Neural cell (in vitro differentiated cells): ENCODE measurements at regions not wholly inside any gene's neighbourhood (a gene's known extent, or its start where the extent isn't known, plus 50 kb on each side); places are given as distances from the start of the nearest gene placed in this dataset.

ENCODE experiments used
- H2AFZ ChIP-seq: fragments of 200-600, 300-800 bp; sonication (generic), shearing (Covaris generic); 2 replicates; pipeline ENCODE4 v1.6.0; 2014; ENCODE audit warnings: low read depth, mild to moderate bottlenecking, antibody characterized with exemption, low read length, moderate library complexity
- H3F3A ChIP-seq: fragments of 200-600 bp; shearing (Covaris generic); 2 replicates; pipeline ENCODE4 v1.6.1; 2016; ENCODE audit warnings: mild to moderate bottlenecking, moderate library complexity, mixed read lengths, antibody characterized with exemption, low read length; ENCODE audit not compliant: insufficient read depth, poor library complexity, severe bottlenecking
- H3K27ac ChIP-seq: fragments of 200-600, 300-800 bp; sonication (generic), shearing (Covaris generic); 2 replicates; pipeline ENCODE4 v1.5.1; 2014; ENCODE audit warnings: mild to moderate bottlenecking, low read length, moderate library complexity
- H3K27me3 ChIP-seq: fragments of 300-800, 200-600 bp; sonication (generic), shearing (Covaris generic); 2 replicates; pipeline ENCODE4 v1.6.0; 2014; ENCODE audit warnings: mild to moderate bottlenecking, low read depth, low read length, moderate library complexity; ENCODE audit not compliant: insufficient read depth
- H3K36me3 ChIP-seq: fragments of 300-800, 200-600 bp; sonication (generic), shearing (Covaris generic); 2 replicates; pipeline ENCODE4 v1.5.1; 2014; ENCODE audit warnings: mild to moderate bottlenecking, antibody characterized with exemption, low read length, moderate library complexity; ENCODE audit not compliant: insufficient read depth
- H3K4me2 ChIP-seq: fragments of 300-800, 200-600 bp; sonication (generic), shearing (Covaris generic); 2 replicates; pipeline ENCODE4 v1.6.0; 2014; ENCODE audit warnings: mild to moderate bottlenecking, low read length
- H3K4me3 ChIP-seq: fragments of 300-800, 200-600 bp; sonication (generic), shearing (Covaris generic); 2 replicates; pipeline ENCODE4 v1.5.1; 2014; ENCODE audit warnings: mild to moderate bottlenecking, low read length, moderate library complexity
- H3K79me2 ChIP-seq: fragments of 200-600 bp; shearing (Covaris generic); replicated peaks from 2 replicates; pipeline ENCODE4 v1.6.0; 2014; ENCODE audit warnings: mild to moderate bottlenecking, low read length, moderate library complexity; ENCODE audit not compliant: insufficient read depth
- H3K9ac ChIP-seq: fragments of 300-800, 200-600 bp; sonication (generic), shearing (Covaris generic); 2 replicates; pipeline ENCODE4 v1.6.1; 2016; ENCODE audit warnings: mild to moderate bottlenecking, low read length, mixed read lengths
- H3K9me2 ChIP-seq: fragments of 200-600 bp; shearing (Covaris generic); 2 replicates; pipeline ENCODE4 v1.6.1; 2016; ENCODE audit warnings: mild to moderate bottlenecking, low read length, mixed read lengths; ENCODE audit not compliant: insufficient read depth
- H3K9me3 ChIP-seq: fragments of 200-600, 300-800 bp; sonication (generic), shearing (Covaris generic); 2 replicates; pipeline ENCODE4 v1.6.1; 2016; ENCODE audit warnings: mild to moderate bottlenecking, mixed run types, low read length, moderate library complexity, mixed read lengths
- H4K20me1 ChIP-seq: fragments of 200-600 bp; shearing (Covaris generic); 2 replicates; pipeline ENCODE4 v1.6.1; 2016; ENCODE audit warnings: mild to moderate bottlenecking, mixed run types; ENCODE audit not compliant: insufficient read depth
- EP300 ChIP-seq: fragments of 450-650 bp; conservative IDR thresholded peaks from 2 replicates; pipeline ENCODE4 v1.6.1; 2014; ENCODE audit warnings: antibody characterized with exemption, mild to moderate bottlenecking, moderate library complexity; ENCODE audit not compliant: poor library complexity, severe bottlenecking
- EZH2 ChIP-seq: fragments of 200-600, 300-800 bp; shearing (Covaris generic), sonication (generic); IDR thresholded peaks from 2 replicates; pipeline ENCODE4 v1.6.1; 2014; ENCODE audit warnings: antibody characterized with exemption, low read length, borderline replicate concordance, mild to moderate bottlenecking; ENCODE audit not compliant: insufficient read depth, poor library complexity, severe bottlenecking
- MXI1 ChIP-seq: fragments of 450-650 bp; conservative IDR thresholded peaks from 2 replicates; pipeline ENCODE4 v1.6.1; 2014; ENCODE audit warnings: antibody characterized with exemption, mild to moderate bottlenecking; ENCODE audit not compliant: poor library complexity, severe bottlenecking
- POLR2AphosphoS5 ChIP-seq: IDR thresholded peaks from 2 replicates; pipeline ENCODE4 v1.6.1; 2012
- RAD21 ChIP-seq: fragments of 450-650 bp; conservative IDR thresholded peaks from 2 replicates; pipeline ENCODE4 v1.6.1; 2014; ENCODE audit warnings: antibody characterized with exemption, mild to moderate bottlenecking, moderate library complexity
- SMC3 ChIP-seq: fragments of 450-650 bp; conservative IDR thresholded peaks from 2 replicates; pipeline ENCODE4 v1.6.1; 2014; ENCODE audit warnings: antibody characterized with exemption, mild to moderate bottlenecking, moderate library complexity; ENCODE audit not compliant: poor library complexity
- TAF1 ChIP-seq: IDR thresholded peaks from 2 replicates; pipeline ENCODE4 v1.6.1; 2012; ENCODE audit warnings: low read depth
- TF ChIP-seq, protein P1 (sequence below): fragments of 450-650 bp; IDR thresholded peaks from 2 replicates; pipeline ENCODE4 v1.5.1; 2014; ENCODE audit warnings: antibody characterized with exemption, mild to moderate bottlenecking, moderate library complexity; ENCODE audit not compliant: poor library complexity, severe bottlenecking
- TF ChIP-seq, protein P2 (sequence below): IDR thresholded peaks from 2 replicates; pipeline ENCODE4 v1.6.1; 2012; ENCODE audit warnings: borderline replicate concordance

DNA sequence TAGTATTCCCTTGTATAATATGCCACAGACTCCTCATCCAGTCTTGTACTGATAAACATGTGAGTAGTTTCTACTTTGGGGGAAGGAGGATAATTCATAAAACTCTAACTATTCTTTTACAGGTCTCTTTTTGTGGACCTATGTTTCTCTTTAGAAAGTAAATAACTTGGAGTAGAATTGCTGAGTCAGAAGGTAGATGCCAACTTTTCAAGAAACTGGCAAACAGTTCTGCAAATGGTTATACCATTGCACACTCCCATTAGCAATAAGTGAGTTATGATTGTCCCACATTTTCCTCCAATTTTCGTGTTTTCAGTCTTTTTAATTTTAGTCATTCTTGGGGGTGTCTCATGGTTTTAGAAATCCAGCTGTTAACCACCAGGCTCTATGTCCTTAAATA, 477.2 kb upstream of the LRRTM4 start:
- H3K9me2 ChIP-seq = no peaks in the 10 kb centered on the region
- no peak overlapping the region for H3K9ac ChIP-seq
- no peaks in the 10 kb centered on the region for H3K9me3 ChIP-seq
- H4K20me1 ChIP-seq = no peaks in the 10 kb centered on the region
- H3K27ac ChIP-seq = no peak overlapping the region
- no peaks in the 10 kb centered on the region for H3K27me3 ChIP-seq
- no peak overlapping the region for H2AFZ ChIP-seq
- no peak for TF ChIP-seq MXI1
- no peaks in the 10 kb centered on the region for H3F3A ChIP-seq
- H3K4me3 ChIP-seq = no peak overlapping the region
- no peaks in the 10 kb centered on the region for H3K79me2 ChIP-seq
- no peak overlapping the region for H3K4me2 ChIP-seq
- H3K36me3 ChIP-seq = no peaks in the 10 kb centered on the region

DNA sequence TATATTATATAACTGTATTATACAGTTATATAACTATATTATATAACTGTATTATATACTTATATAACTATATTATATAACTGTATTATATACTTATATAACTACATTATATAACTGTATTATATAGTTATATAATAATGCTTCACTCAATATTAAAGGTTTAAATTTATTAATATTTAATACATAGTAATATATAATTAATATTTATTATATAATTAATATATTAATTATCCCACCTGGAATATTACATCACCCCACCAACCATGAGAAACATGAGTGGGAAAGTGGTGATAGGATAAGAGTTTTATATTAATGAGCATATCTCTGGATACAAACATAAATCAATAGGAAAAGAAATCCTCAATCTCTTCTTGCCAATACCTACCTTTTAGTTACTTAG, 487.1 kb upstream of the LRRTM4 start:
- H3K9me3 ChIP-seq = no peaks in the 10 kb centered on the region
- H3K36me3 ChIP-seq = no peaks in the 10 kb centered on the region
- no peaks in the 10 kb centered on the region for H3K79me2 ChIP-seq
- H4K20me1 ChIP-seq = no peaks in the 10 kb centered on the region
- H3F3A ChIP-seq = no peaks in the 10 kb centered on the region
- no peak overlapping the region for H2AFZ ChIP-seq
- H3K27me3 ChIP-seq = no peaks in the 10 kb centered on the region
- no peak overlapping the region for H3K9ac ChIP-seq
- H3K4me3 ChIP-seq = no peak overlapping the region
- TF ChIP-seq SMC3 = no peak
- H3K4me2 ChIP-seq = no peak overlapping the region
- no peak overlapping the region for H3K27ac ChIP-seq
- H3K9me2 ChIP-seq = no peaks in the 10 kb centered on the region

DNA sequence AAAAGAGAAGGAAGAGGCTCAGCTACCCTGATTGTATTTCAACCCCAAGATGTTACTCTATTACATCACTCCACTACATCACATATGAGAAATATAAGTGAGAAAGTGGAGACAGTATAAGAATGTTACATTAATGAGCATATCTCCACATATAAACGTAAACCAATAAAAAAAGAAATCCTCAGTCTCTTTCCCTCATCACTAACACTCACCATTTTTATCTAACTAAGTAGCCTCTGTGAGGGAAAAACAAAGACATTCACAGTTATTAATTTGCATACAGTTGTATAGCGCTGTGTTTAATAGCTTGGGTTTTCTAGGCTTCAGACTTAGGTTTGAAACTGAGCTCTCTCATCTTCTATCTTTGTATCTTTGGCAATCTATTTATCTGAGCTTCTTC, 489.1 kb upstream of the LRRTM4 start:
- no peak overlapping the region for H2AFZ ChIP-seq
- H3K9me3 ChIP-seq = no peaks in the 10 kb centered on the region
- H3K27ac ChIP-seq = no peak overlapping the region
- no peaks in the 10 kb centered on the region for H3K9me2 ChIP-seq
- H4K20me1 ChIP-seq = no peaks in the 10 kb centered on the region
- no peaks in the 10 kb centered on the region for H3F3A ChIP-seq
- H3K79me2 ChIP-seq = no peaks in the 10 kb centered on the region
- no peak overlapping the region for H3K4me3 ChIP-seq
- no peaks in the 10 kb centered on the region for H3K36me3 ChIP-seq
- H3K9ac ChIP-seq = no peak overlapping the region
- H3K27me3 ChIP-seq = no peaks in the 10 kb centered on the region
- TF ChIP-seq MXI1 = no peak
- TF ChIP-seq, protein P1, sequence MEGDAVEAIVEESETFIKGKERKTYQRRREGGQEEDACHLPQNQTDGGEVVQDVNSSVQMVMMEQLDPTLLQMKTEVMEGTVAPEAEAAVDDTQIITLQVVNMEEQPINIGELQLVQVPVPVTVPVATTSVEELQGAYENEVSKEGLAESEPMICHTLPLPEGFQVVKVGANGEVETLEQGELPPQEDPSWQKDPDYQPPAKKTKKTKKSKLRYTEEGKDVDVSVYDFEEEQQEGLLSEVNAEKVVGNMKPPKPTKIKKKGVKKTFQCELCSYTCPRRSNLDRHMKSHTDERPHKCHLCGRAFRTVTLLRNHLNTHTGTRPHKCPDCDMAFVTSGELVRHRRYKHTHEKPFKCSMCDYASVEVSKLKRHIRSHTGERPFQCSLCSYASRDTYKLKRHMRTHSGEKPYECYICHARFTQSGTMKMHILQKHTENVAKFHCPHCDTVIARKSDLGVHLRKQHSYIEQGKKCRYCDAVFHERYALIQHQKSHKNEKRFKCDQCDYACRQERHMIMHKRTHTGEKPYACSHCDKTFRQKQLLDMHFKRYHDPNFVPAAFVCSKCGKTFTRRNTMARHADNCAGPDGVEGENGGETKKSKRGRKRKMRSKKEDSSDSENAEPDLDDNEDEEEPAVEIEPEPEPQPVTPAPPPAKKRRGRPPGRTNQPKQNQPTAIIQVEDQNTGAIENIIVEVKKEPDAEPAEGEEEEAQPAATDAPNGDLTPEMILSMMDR = no peak
- TF ChIP-seq RAD21 = no peak
- TF ChIP-seq, protein P2, sequence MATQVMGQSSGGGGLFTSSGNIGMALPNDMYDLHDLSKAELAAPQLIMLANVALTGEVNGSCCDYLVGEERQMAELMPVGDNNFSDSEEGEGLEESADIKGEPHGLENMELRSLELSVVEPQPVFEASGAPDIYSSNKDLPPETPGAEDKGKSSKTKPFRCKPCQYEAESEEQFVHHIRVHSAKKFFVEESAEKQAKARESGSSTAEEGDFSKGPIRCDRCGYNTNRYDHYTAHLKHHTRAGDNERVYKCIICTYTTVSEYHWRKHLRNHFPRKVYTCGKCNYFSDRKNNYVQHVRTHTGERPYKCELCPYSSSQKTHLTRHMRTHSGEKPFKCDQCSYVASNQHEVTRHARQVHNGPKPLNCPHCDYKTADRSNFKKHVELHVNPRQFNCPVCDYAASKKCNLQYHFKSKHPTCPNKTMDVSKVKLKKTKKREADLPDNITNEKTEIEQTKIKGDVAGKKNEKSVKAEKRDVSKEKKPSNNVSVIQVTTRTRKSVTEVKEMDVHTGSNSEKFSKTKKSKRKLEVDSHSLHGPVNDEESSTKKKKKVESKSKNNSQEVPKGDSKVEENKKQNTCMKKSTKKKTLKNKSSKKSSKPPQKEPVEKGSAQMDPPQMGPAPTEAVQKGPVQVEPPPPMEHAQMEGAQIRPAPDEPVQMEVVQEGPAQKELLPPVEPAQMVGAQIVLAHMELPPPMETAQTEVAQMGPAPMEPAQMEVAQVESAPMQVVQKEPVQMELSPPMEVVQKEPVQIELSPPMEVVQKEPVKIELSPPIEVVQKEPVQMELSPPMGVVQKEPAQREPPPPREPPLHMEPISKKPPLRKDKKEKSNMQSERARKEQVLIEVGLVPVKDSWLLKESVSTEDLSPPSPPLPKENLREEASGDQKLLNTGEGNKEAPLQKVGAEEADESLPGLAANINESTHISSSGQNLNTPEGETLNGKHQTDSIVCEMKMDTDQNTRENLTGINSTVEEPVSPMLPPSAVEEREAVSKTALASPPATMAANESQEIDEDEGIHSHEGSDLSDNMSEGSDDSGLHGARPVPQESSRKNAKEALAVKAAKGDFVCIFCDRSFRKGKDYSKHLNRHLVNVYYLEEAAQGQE = no peak
- TF ChIP-seq POLR2AphosphoS5 = no peak
- no peak for TF ChIP-seq SMC3
- no peak for TF ChIP-seq EZH2
- no peak for TF ChIP-seq EP300
- TF ChIP-seq TAF1 = no peak
- H3K4me2 ChIP-seq = no peak overlapping the region
